GM23338 (cell line): ENCODE measurements at regions not wholly inside any gene's neighbourhood (a gene's known extent, or its start where the extent isn't known, plus 50 kb on each side); places are given as distances from the start of the nearest gene placed in this dataset.
A peak's percentile ranks its signal among the peaks of the same experiment; 100 is the strongest.

ENCODE experiments used
- ATAC-seq: fragments of 200-7000 bp; cut with Tn5 transposase; 3 replicates; pipeline ENCODE4 v1.9.1; 2020
- DNase-seq: peaks from one replicate; pipeline ENCODE4 v3.0.0-alpha.2; 2015; ENCODE audit warnings: low spot score
- H2AFZ ChIP-seq: fragments of 200-600 bp; sonication (generic); 2 replicates; pipeline ENCODE4 v1.8.0; 2016; ENCODE audit warnings: antibody characterized with exemption, mild to moderate bottlenecking, moderate library complexity
- H3F3A ChIP-seq: fragments of 200-600 bp; sonication (generic); replicated peaks from 2 replicates; pipeline ENCODE4 v1.8.0; 2017; ENCODE audit warnings: antibody characterized with exemption, mixed run types, low read depth
- H3K27ac ChIP-seq: fragments of 200-600 bp; sonication (generic); 2 replicates; pipeline ENCODE4 v1.6.1; 2016; ENCODE audit warnings: low read depth
- H3K27me3 ChIP-seq: fragments of 200-600 bp; sonication (generic); 2 replicates; pipeline ENCODE4 v1.8.0; 2016; ENCODE audit warnings: mild to moderate bottlenecking, mixed run types, moderate library complexity; ENCODE audit not compliant: insufficient read depth
- H3K36me3 ChIP-seq: fragments of 200-600 bp; sonication (generic); 2 replicates; pipeline ENCODE4 v1.8.0; 2016; ENCODE audit warnings: mild to moderate bottlenecking; ENCODE audit not compliant: insufficient read depth
- H3K4me1 ChIP-seq: fragments of 200-600 bp; sonication (generic); 2 replicates; pipeline ENCODE4 v1.8.0; 2016; ENCODE audit warnings: mild to moderate bottlenecking, moderate library complexity; ENCODE audit not compliant: insufficient read depth
- H3K4me2 ChIP-seq: fragments of 200-600 bp; sonication (generic); 2 replicates; pipeline ENCODE4 v1.7.1; 2017; ENCODE audit warnings: mixed run types
- H3K4me3 ChIP-seq: fragments of 200-600 bp; sonication (generic); 2 replicates; pipeline ENCODE4 v1.6.1; 2016; ENCODE audit warnings: mixed run types
- H3K79me2 ChIP-seq: fragments of 200-600 bp; sonication (generic); replicated peaks from 2 replicates; pipeline ENCODE4 v1.8.0; 2017; ENCODE audit warnings: mild to moderate bottlenecking; ENCODE audit not compliant: insufficient read depth
- H3K9me2 ChIP-seq: fragments of 200-600 bp; sonication (generic); 2 replicates; pipeline ENCODE4 v1.8.0; 2017; ENCODE audit not compliant: insufficient read depth
- H4K20me1 ChIP-seq: fragments of 200-600 bp; sonication (generic); replicated peaks from 2 replicates; pipeline ENCODE4 v1.8.0; 2017; ENCODE audit warnings: mild to moderate bottlenecking; ENCODE audit not compliant: insufficient read depth
- H3K27ac Mint-ChIP-seq: 2 replicates; pipeline ENCODE4 v1.8.0; 2020; ENCODE audit warnings: inconsistent platforms, mild to moderate bottlenecking, moderate library complexity, mixed read lengths
- H3K27me3 Mint-ChIP-seq: 3 replicates; pipeline ENCODE4 v1.8.0; 2022; ENCODE audit warnings: low read depth, mild to moderate bottlenecking, moderate library complexity, mixed read lengths, inconsistent platforms; ENCODE audit not compliant: insufficient read depth, poor library complexity
- H3K36me3 Mint-ChIP-seq: 3 replicates; pipeline ENCODE4 v1.8.0; 2021; ENCODE audit warnings: low read depth, mild to moderate bottlenecking, inconsistent platforms, moderate library complexity, mixed read lengths
- H3K4me1 Mint-ChIP-seq: 3 replicates; pipeline ENCODE4 v1.8.0; 2020; ENCODE audit warnings: mild to moderate bottlenecking, inconsistent platforms, mixed read lengths
- H3K4me3 Mint-ChIP-seq: 3 replicates; pipeline ENCODE4 v1.8.0; 2021; ENCODE audit warnings: moderate library complexity, mild to moderate bottlenecking, inconsistent platforms, mixed read lengths
- H3K9me3 Mint-ChIP-seq: 3 replicates; pipeline ENCODE4 v1.8.0; 2020; ENCODE audit warnings: moderate library complexity, mild to moderate bottlenecking, inconsistent platforms, mixed read lengths
- CTCF ChIP-seq, 2 experiments: fragments of 200-600 bp in 1 of 2; sonication (generic) in 1 of 2; conservative IDR thresholded peaks; 2 replicates each; pipeline versions ENCODE4 v1.5.1 to v1.6.1; 2016 to 2017; ENCODE audit warnings: antibody characterized with exemption in 2 of 2, low read depth in 2 of 2, mild to moderate bottlenecking in 2 of 2, moderate library complexity in 1 of 2
- NANOG ChIP-seq: IDR thresholded peaks from 2 replicates; pipeline ENCODE4 v1.6.1; 2016; ENCODE audit warnings: antibody characterized with exemption, borderline replicate concordance
- POLR2AphosphoS5 ChIP-seq: IDR thresholded peaks from 2 replicates; pipeline ENCODE4 v1.6.1; 2016; ENCODE audit warnings: antibody characterized with exemption, low read depth
- REST ChIP-seq: IDR thresholded peaks from one replicate; pipeline ENCODE4 v1.6.1; 2018; ENCODE audit warnings: antibody characterized with exemption; ENCODE audit not compliant: unreplicated experiment
- STAT1 ChIP-seq: IDR thresholded peaks from one replicate; pipeline ENCODE4 v1.6.1; 2016; ENCODE audit warnings: antibody characterized with exemption; ENCODE audit not compliant: unreplicated experiment
- ZNF462 ChIP-seq: fragments of 250-450 bp; sonication (Bioruptor Pico); IDR thresholded peaks from 2 replicates; pipeline ENCODE4 v1.5.0; 2020; ENCODE audit warnings: mild to moderate bottlenecking, moderate library complexity

- TF ChIP-seq ZNF462 (CRISPR knock-in tag) = no peak
- no peak for TF ChIP-seq REST
- no peak for TF ChIP-seq POLR2AphosphoS5
- no peak for TF ChIP-seq STAT1
Observed at GRCh38 chr3:76566904-76567303, 473.0 kb upstream of the ROBO2 start (continued).

- H3K27me3 ChIP-seq = no peaks in the 10 kb centered on the region
- H3K27ac ChIP-seq = no peak overlapping the region
- H3K4me2 ChIP-seq = no peak overlapping the region
- H2AFZ ChIP-seq = no peak overlapping the region
- Mint-ChIP-seq H3K9me3 (no peaks in the 10 kb centered on the region), H3K4me3 (no peak overlapping the region), H3K36me3 (no peaks in the 10 kb centered on the region), H3K4me1 (peaks cover 5% of the 10 kb centered on the region), H3K27ac (no peak overlapping the region), H3K27me3 (no peaks in the 10 kb centered on the region)
- DNase-seq (peak; percentile 54), ATAC-seq (no peak)
- H3K79me2 ChIP-seq = no peaks in the 10 kb centered on the region
- H3K9me2 ChIP-seq = no peaks in the 10 kb centered on the region
- no peak for TF ChIP-seq NANOG
- peak in 1 of 2 experiments; percentile 95 for TF ChIP-seq CTCF (conservative IDR thresholded peaks at IDR 0.05; ENCODE audit: low read depth in 2 of 2)
- H3K4me3 ChIP-seq = no peak overlapping the region
- no peaks in the 10 kb centered on the region for H4K20me1 ChIP-seq
- H3F3A ChIP-seq = no peaks in the 10 kb centered on the region
- peaks cover 6% of the 10 kb centered on the region; the same call in 1 of the 2 replicates for H3K4me1 ChIP-seq
- no peaks in the 10 kb centered on the region for H3K36me3 ChIP-seq
Observed at GRCh38 chr3:76570436-76571057, 469.4 kb upstream of the ROBO2 start.
